ENCODE measurements at regions not wholly inside any gene's neighbourhood (a gene's known extent, or its start where the extent isn't known, plus 50 kb on each side); places are given as distances from the start of the nearest gene placed in this dataset.
A peak's percentile ranks its signal among the peaks of the same experiment; 100 is the strongest.

DNA sequence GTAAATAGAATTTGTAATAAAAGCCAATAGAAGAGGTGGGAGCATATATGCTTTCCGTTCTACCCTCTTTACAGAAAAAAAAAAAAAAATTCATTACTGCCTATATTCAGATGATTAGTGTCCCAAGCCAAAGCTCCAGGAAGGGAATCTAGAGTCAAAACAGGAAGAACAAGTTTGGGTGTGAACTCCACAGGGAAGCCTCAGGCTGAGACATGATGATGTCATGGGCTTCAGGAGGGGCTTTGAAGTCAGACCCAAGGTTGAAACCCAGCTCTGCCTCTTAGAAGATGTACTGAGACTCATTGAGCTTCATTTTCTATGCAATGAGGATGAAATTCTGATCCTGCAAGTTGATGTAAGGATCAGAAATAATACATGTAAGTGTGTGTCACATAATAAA is 250.0 kb upstream of the ADGRL2 start:
- TF ChIP-seq CTCF (IDR thresholded peaks at IDR 0.05) (no peak), POLR2A (IDR thresholded peaks at IDR 0.05) (no peak), POLR2AphosphoS5 (IDR thresholded peaks at IDR 0.05) (peak in 1 of 3 donors; percentile 45)

Data from breast epithelium (tissue), 3 donors.